SK-N-MC (cell line): ENCODE measurements at regions not wholly inside any gene's neighbourhood (a gene's known extent, or its start where the extent isn't known, plus 50 kb on each side); places are given as distances from the start of the nearest gene placed in this dataset.

ENCODE experiments used
- EZH2 ChIP-seq: fragments of 200-600 bp; sonication (generic); IDR thresholded peaks from one replicate; pipeline ENCODE4 v1.6.1; 2017; ENCODE audit warnings: antibody characterized with exemption
- POLR2AphosphoS5 ChIP-seq: IDR thresholded peaks from 2 replicates; pipeline ENCODE4 v1.6.1; 2012; ENCODE audit warnings: mild to moderate bottlenecking, low read depth, low read length, borderline replicate concordance

DNA sequence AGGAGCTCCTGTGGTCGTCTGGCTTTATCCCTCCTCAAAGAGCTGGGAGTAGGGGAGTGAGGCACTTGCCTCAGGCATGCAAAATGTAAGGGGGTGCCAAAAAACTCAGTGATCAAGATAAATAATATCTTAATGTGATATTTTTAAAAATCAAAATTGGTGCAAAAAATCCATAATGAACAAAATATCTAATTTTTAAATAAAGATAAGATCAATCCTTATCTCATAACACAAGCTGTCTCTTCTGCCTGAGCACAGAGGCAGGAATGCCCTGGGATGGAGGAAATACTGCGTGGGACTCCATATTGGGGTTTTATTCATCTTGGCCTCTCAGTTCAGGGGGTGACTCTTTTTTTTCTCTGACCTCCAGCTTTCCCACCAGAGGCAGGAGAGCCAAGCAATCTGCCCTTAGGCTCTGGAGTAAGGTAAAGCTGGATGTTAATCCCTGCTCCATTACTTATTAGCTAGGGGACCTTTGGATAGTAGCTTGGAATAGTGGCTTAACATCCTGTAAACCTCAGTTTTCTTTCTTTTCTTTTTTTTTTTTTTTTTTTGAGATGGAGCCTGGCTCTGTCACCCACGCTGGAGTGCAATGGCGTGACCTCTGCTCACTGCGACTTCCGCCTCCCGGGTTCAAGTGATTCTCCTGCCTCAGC, 77.3 kb upstream of the NFASC start:
- TF ChIP-seq POLR2AphosphoS5 (no peak), EZH2 (no peak)
